Activated CD8-positive, alpha-beta T cell treated with anti-CD3 and anti-CD28 coated beads for 36 hours (primary cell): ENCODE measurements at regions not wholly inside any gene's neighbourhood (a gene's known extent, or its start where the extent isn't known, plus 50 kb on each side); places are given as distances from the start of the nearest gene placed in this dataset.

Source experiments
- ATAC-seq: fragments of 200-7000 bp; cut with Tn5 transposase; one replicate; pipeline ENCODE4 v1.10.0; 2021; ENCODE audit warnings: mild to moderate bottlenecking, moderate library complexity
- CTCF ChIA-PET: fragments of 350-600 bp; sonication (Branson Sonifier 250); formaldehyde crosslinking; loops from one replicate; lab custom pipeline; 2021; ENCODE audit warnings: antibody characterized with exemption; lab: Charles Lee
- POLR2A ChIA-PET: fragments of 350-600 bp; sonication (Branson Sonifier 250); formaldehyde crosslinking; loops from one replicate; lab custom pipeline; 2021; ENCODE audit warnings: antibody characterized with exemption; lab: Charles Lee
- DNase-seq: peaks from one replicate; pipeline ENCODE4 v3.0.0-alpha.2; 2020
- H3K27ac Mint-ChIP-seq: one replicate; pipeline ENCODE4 v1.8.0; 2021; ENCODE audit warnings: mild to moderate bottlenecking, mixed read lengths
- H3K27me3 Mint-ChIP-seq: one replicate; pipeline ENCODE4 v1.8.0; 2021; ENCODE audit warnings: mixed read lengths
- H3K36me3 Mint-ChIP-seq: one replicate; pipeline ENCODE4 v1.8.0; 2021; ENCODE audit warnings: low read depth, mixed read lengths
- H3K4me1 Mint-ChIP-seq: one replicate; pipeline ENCODE4 v1.8.0; 2021; ENCODE audit warnings: low read depth, mixed read lengths
- H3K4me3 Mint-ChIP-seq: one replicate; pipeline ENCODE4 v1.8.0; 2021; ENCODE audit warnings: mild to moderate bottlenecking, moderate library complexity, mixed read lengths
- H3K9me3 Mint-ChIP-seq: one replicate; pipeline ENCODE4 v1.8.0; 2021; ENCODE audit warnings: mixed read lengths
- CTCF ChIP-seq: fragments of 200-600 bp; IDR thresholded peaks from one replicate; pipeline ENCODE4 v1.8.0; 2022; ENCODE audit warnings: antibody characterized with exemption, mild to moderate bottlenecking
- intact Hi-C: fragments of 100-400 bp; cut with micrococcal nuclease; formaldehyde crosslinking; loops from one replicate; pipeline ENCODE4 v1.10.0; 2022

DNA sequence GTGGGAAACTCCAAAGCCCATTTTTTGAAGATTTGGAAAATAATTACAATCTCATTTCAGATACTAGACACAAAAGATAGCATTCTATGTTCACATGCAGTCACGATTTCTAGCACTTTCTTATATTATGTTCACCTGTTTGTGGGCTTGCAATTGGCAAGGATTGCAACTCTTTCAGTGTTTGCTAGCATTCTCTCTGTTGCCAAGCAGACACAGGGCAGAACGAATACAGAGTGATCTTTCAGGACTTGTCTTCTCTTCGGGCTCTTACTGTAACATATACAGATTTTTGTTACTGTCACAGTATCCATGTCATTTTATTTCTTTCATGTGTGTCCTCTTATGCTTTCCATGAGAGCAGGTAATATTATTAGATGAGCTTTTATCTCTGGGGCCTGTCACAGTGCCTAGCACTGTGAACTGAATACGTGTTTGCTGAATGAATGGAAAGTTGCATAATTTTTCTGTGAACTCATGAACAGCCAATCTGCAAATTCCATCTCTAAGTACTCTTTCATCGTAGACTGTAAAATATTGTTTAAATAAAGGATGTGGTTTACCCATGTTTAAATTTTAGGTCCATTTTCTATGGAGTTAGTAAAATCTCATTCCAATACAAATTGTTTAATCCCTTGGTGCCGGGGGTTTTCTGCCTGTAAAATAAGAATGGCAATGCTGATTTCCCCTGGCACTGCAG, 105.1 kb downstream of the BMP4 start:
- TF ChIP-seq CTCF: no peak
- H3K27ac Mint-ChIP-seq: no peak overlapping the region
- no peaks in the 10 kb centered on the region for H3K36me3 Mint-ChIP-seq
- H3K4me3 Mint-ChIP-seq: no peak overlapping the region
- ChIA-PET POLR2A (no interaction called here), CTCF (no interaction called here)
- intact Hi-C loops: no loop called here
- ATAC-seq (no peak), DNase-seq (no peak)
- H3K4me1 Mint-ChIP-seq: no peaks in the 10 kb centered on the region
- no peaks in the 10 kb centered on the region for H3K27me3 Mint-ChIP-seq
- no peaks in the 10 kb centered on the region for H3K9me3 Mint-ChIP-seq

DNA sequence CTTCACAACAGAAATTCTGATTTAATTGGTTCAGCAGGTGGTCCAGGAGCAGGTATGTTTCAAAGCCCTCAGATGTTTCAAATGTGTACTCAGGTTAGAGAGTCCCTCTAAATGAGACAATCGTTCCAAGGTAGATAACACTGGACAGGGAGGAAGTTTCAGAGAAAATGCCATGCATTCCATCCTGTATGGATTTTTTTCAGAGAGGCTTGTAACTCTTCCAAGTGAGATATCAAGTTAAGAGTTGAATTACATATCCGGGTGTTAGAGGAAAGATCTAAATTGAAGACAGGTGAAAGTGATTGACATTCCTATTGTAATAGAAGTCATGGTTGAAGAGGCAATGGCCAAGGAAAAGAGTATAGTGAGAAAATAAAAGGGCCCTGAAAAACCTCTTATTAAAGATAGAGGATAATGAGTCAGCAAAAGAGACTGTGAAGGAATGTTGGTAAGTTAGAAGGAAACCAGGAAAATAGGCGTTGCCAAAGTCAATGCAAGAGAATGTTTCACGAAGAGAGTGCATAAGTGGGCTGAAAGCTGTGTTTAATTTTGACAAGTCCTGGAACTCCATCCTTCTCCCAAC, 105.8 kb downstream of the BMP4 start:
- CTCF ChIA-PET: no interaction called here
- Mint-ChIP-seq H3K4me3 (no peak overlapping the region), H3K9me3 (no peaks in the 10 kb centered on the region), H3K27me3 (no peaks in the 10 kb centered on the region), H3K27ac (no peak overlapping the region), H3K36me3 (no peaks in the 10 kb centered on the region), H3K4me1 (no peaks in the 10 kb centered on the region)
- no peak for ATAC-seq
- POLR2A ChIA-PET: no interaction called here
- DNase-seq: no peak
- TF ChIP-seq CTCF: no peak
- intact Hi-C loops: no loop called here

DNA sequence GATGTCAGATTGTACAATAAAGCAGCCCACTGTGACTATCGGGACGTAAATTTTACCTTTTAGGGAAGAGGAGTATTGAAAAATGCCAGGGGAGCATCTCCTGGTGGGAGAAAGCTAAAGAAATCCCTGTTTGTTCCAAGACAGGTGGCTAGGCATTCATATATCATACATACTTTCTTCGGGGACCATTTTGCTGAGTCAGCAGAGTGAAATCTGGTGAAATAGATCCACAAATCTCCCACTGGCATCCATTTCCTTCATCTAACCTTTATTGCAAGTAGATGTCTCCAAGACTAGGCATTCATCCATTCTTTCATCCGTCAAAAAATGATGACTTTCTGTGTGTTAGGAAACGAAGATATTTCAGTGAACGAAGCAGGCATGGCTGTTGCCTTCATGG, 107.1 kb downstream of the BMP4 start:
- DNase-seq (no peak), ATAC-seq (no peak)
- CTCF ChIA-PET: no interaction called here
- no peaks in the 10 kb centered on the region for H3K27me3 Mint-ChIP-seq
- no peak for TF ChIP-seq CTCF
- H3K9me3 Mint-ChIP-seq: no peaks in the 10 kb centered on the region
- H3K4me3 Mint-ChIP-seq: no peak overlapping the region
- intact Hi-C loops: no loop called here
- H3K27ac Mint-ChIP-seq: no peak overlapping the region
- POLR2A ChIA-PET: no interaction called here
- no peaks in the 10 kb centered on the region for H3K4me1 Mint-ChIP-seq
- no peaks in the 10 kb centered on the region for H3K36me3 Mint-ChIP-seq

DNA sequence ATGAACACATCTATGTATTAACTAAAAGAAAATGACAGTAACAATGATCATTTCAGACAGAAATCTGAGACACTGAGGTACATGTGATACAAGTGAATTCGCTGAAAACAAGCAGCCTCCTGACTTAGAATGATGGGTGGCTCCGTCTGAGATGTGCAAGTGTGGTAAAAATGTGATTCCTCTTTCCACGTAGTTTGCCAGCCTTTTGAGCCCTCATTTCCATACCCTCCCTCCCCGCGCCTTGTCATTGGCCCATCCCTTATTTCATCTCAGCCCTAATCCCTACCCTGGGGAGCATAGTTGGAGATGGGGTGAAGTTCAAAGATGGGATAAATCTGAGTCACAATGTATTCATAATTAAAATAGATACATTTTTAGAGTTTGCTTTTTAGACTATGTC, 107.8 kb downstream of the BMP4 start:
- Mint-ChIP-seq H3K9me3 (no peaks in the 10 kb centered on the region), H3K27me3 (no peaks in the 10 kb centered on the region), H3K36me3 (no peaks in the 10 kb centered on the region), H3K4me3 (no peak overlapping the region), H3K4me1 (no peaks in the 10 kb centered on the region), H3K27ac (no peak overlapping the region)
- TF ChIP-seq CTCF: no peak
- ATAC-seq (no peak), DNase-seq (no peak)
- intact Hi-C loops: no loop called here
- POLR2A ChIA-PET: no interaction called here
- CTCF ChIA-PET: no interaction called here

- H3K27ac Mint-ChIP-seq: no peak overlapping the region
- POLR2A ChIA-PET: no interaction called here
These were observed 108.7 kb downstream of the BMP4 start for GRCh38 chr14:53847881-53848280.

More at GRCh38 chr14:53847881-53848280, 108.7 kb downstream of the BMP4 start:
- H3K4me1 Mint-ChIP-seq: no peaks in the 10 kb centered on the region
- no peaks in the 10 kb centered on the region for H3K36me3 Mint-ChIP-seq
- H3K27me3 Mint-ChIP-seq: no peaks in the 10 kb centered on the region
- H3K9me3 Mint-ChIP-seq: no peaks in the 10 kb centered on the region
- ATAC-seq: no peak
- no peak overlapping the region for H3K4me3 Mint-ChIP-seq
- no peak for TF ChIP-seq CTCF
- no peak for DNase-seq
- CTCF ChIA-PET: no interaction called here
- intact Hi-C loops: no loop called here
